SU-DHL-6 (cell line): ENCODE measurements at regions not wholly inside any gene's neighbourhood (a gene's known extent, or its start where the extent isn't known, plus 50 kb on each side); places are given as distances from the start of the nearest gene placed in this dataset.

Source experiments
- H2AFZ ChIP-seq: fragments of 200-600 bp; sonication (generic); 2 replicates; pipeline ENCODE4 v1.6.1; 2014; ENCODE audit warnings: low read depth, mild to moderate bottlenecking, moderate library complexity, mixed read lengths, antibody characterized with exemption, low read length; ENCODE audit not compliant: severe bottlenecking
- H3F3A ChIP-seq: fragments of 200-600 bp; shearing (Covaris generic); 2 replicates; pipeline ENCODE4 v1.6.0; 2016; ENCODE audit warnings: antibody characterized with exemption, mild to moderate bottlenecking; ENCODE audit not compliant: insufficient read depth
- H3K27ac ChIP-seq: fragments of 200-600 bp; sonication (generic); 2 replicates; pipeline ENCODE4 v1.5.1; 2016; ENCODE audit warnings: low read depth, mild to moderate bottlenecking, low read length, moderate library complexity, mixed read lengths
- H3K27me3 ChIP-seq: fragments of 200-600 bp; sonication (generic), shearing (Covaris generic); 2 replicates; pipeline ENCODE4 v1.6.0; 2014; ENCODE audit warnings: mild to moderate bottlenecking, low read length
- H3K36me3 ChIP-seq: fragments of 200-600 bp; sonication (generic); 2 replicates; pipeline ENCODE4 v1.6.1; 2014; ENCODE audit warnings: mild to moderate bottlenecking, low read length, mixed read lengths
- H3K4me2 ChIP-seq: fragments of 300-600, 200-600 bp; shearing (Covaris generic), sonication (generic); 2 replicates; pipeline ENCODE4 v1.6.0; 2014; ENCODE audit warnings: low read length, low read depth, mild to moderate bottlenecking; ENCODE audit not compliant: poor library complexity, severe bottlenecking
- H3K4me3 ChIP-seq: fragments of 200-600 bp; sonication (generic); 2 replicates; pipeline ENCODE4 v1.5.1; 2014; ENCODE audit warnings: antibody characterized with exemption, low read length, mild to moderate bottlenecking, mixed read lengths; ENCODE audit not compliant: insufficient read depth, poor library complexity, severe bottlenecking
- H3K79me2 ChIP-seq: fragments of 200-600 bp; sonication (generic); 2 replicates; pipeline ENCODE4 v1.6.1; 2014; ENCODE audit warnings: mild to moderate bottlenecking, low read length, moderate library complexity; ENCODE audit not compliant: insufficient read depth
- H3K9ac ChIP-seq: fragments of 200-600 bp; sonication (generic); 2 replicates; pipeline ENCODE4 v1.7.0; 2014; ENCODE audit warnings: mild to moderate bottlenecking, low read length
- H3K9me2 ChIP-seq: fragments of 200-600 bp; sonication (generic); replicated peaks from 2 replicates; pipeline ENCODE4 v1.6.1; 2014; ENCODE audit warnings: low read length; ENCODE audit not compliant: insufficient read depth
- H3K9me3 ChIP-seq: fragments of 200-600 bp; sonication (generic); 2 replicates; pipeline ENCODE4 v1.6.1; 2014; ENCODE audit warnings: low read length, mixed read lengths; ENCODE audit not compliant: insufficient read depth
- H4K20me1 ChIP-seq: fragments of 200-600 bp; sonication (generic); 2 replicates; pipeline ENCODE4 v1.6.1; 2014; ENCODE audit warnings: low read depth, mild to moderate bottlenecking, antibody characterized with exemption, low read length, moderate library complexity, mixed read lengths
- EZH2phosphoT487 ChIP-seq: fragments of 200-600 bp; sonication (generic), shearing (Covaris generic); conservative IDR thresholded peaks from 2 replicates; pipeline ENCODE4 v1.6.1; 2018; ENCODE audit warnings: mild to moderate bottlenecking, antibody characterized with exemption, low read length, moderate library complexity, mixed read lengths
- TF ChIP-seq, protein P1 (sequence below): fragments of 200-600 bp; sonication (generic); IDR thresholded peaks from one replicate; pipeline ENCODE4 v1.5.1; 2017; ENCODE audit warnings: antibody characterized with exemption, mild to moderate bottlenecking, low read length, moderate library complexity; ENCODE audit not compliant: insufficient read depth, poor library complexity, severe bottlenecking

DNA sequence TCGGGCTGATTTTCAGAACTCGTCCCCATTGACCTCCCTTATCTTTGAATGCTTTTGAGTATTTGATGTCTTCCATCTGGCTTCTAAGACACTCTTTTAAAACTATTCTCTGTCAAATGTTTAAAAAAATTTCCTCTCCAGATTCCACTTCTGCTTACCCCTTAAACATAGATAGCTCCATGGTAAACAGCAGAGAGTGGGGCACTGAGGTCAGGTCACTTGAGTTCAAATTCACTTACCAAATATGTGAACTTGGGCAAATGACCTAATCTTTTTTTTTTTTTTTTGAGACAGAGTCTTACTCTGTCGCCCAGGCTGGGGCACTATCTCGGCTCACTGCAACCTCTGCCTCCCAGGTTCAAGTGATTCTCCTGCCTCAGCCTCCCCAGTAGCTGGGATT is 126.8 kb upstream of the CPSF6 start:
- H3K9me2 ChIP-seq = no peaks in the 10 kb centered on the region
- no peaks in the 10 kb centered on the region for H3K36me3 ChIP-seq
- TF ChIP-seq, protein P1, sequence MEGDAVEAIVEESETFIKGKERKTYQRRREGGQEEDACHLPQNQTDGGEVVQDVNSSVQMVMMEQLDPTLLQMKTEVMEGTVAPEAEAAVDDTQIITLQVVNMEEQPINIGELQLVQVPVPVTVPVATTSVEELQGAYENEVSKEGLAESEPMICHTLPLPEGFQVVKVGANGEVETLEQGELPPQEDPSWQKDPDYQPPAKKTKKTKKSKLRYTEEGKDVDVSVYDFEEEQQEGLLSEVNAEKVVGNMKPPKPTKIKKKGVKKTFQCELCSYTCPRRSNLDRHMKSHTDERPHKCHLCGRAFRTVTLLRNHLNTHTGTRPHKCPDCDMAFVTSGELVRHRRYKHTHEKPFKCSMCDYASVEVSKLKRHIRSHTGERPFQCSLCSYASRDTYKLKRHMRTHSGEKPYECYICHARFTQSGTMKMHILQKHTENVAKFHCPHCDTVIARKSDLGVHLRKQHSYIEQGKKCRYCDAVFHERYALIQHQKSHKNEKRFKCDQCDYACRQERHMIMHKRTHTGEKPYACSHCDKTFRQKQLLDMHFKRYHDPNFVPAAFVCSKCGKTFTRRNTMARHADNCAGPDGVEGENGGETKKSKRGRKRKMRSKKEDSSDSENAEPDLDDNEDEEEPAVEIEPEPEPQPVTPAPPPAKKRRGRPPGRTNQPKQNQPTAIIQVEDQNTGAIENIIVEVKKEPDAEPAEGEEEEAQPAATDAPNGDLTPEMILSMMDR = no peak
- H3K4me2 ChIP-seq = no peak overlapping the region
- H3K4me3 ChIP-seq = no peak overlapping the region
- H3K27ac ChIP-seq = no peak overlapping the region
- H4K20me1 ChIP-seq = no peaks in the 10 kb centered on the region
- H2AFZ ChIP-seq = no peak overlapping the region
- H3K9me3 ChIP-seq = no peaks in the 10 kb centered on the region
- no peaks in the 10 kb centered on the region for H3K27me3 ChIP-seq
- no peak overlapping the region for H3K9ac ChIP-seq
- H3F3A ChIP-seq = no peaks in the 10 kb centered on the region
- no peaks in the 10 kb centered on the region for H3K79me2 ChIP-seq

DNA sequence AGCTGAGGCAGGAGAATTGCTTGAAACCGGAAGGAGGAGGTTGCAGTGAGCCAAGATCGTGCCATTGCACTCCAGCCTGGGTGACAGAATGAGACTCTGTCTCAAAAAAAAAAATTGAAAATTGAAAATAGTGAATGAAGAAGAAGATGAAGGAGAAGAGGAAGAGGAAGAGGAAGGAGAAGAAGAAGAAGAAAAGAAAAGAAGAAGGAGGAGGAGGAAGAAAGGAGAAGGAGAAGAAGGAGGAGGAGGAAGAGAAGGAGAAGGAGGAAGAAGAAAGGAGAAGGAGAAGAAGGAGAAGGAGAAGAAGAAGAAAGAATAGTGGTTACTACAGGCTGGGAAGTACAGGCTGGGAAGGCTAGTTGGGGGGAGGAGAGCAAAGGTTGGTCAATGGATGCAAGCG is 124.3 kb upstream of the CPSF6 start:
- no peaks in the 10 kb centered on the region for H3K36me3 ChIP-seq

DNA sequence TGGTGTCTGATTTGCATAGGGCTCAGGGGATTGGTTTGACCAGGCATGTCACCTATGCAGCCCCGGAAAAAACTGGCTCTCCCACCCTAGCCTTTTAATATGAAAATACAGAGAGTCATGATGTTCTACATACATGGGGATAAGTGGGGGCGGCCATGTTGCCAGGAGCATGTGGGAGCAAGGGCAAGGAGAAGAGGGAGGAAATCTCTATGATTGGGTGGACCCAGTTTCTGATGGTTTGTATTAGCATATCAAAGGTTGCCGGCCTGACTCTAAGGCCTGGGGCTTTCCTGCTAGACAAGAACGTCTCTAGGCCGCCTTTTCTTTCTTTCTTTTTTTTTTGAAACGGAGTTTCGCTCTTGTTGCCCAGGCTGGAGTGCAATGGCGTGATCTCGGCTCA is 123.4 kb upstream of the CPSF6 start:
- Histone ChIP-seq H3K27me3 (no peaks in the 10 kb centered on the region), H3K27ac (no peak overlapping the region), H3K79me2 (no peaks in the 10 kb centered on the region), H3K9ac (no peak overlapping the region), H3K4me3 (no peak overlapping the region), H3K9me3 (no peaks in the 10 kb centered on the region), H2AFZ (no peak overlapping the region), H3K4me2 (no peak overlapping the region), H3F3A (no peaks in the 10 kb centered on the region), H4K20me1 (no peaks in the 10 kb centered on the region), H3K9me2 (no peaks in the 10 kb centered on the region), H3K36me3 (no peaks in the 10 kb centered on the region)
- TF ChIP-seq EZH2phosphoT487 = no peak
- TF ChIP-seq, protein P1 = no peak

More for the DNA sequence above, 124.3 kb upstream of the CPSF6 start:
- Histone ChIP-seq H3K9ac (no peak overlapping the region), H3F3A (no peaks in the 10 kb centered on the region), H3K79me2 (no peaks in the 10 kb centered on the region), H3K4me2 (no peak overlapping the region), H3K4me3 (no peak overlapping the region), H3K9me3 (no peaks in the 10 kb centered on the region), H3K9me2 (no peaks in the 10 kb centered on the region), H4K20me1 (no peaks in the 10 kb centered on the region), H3K27ac (no peak overlapping the region), H3K27me3 (no peaks in the 10 kb centered on the region), H2AFZ (no peak overlapping the region)
- TF ChIP-seq EZH2phosphoT487 = no peak
- TF ChIP-seq, protein P1 = no peak
